ENCODE measurements at regions not wholly inside any gene's neighbourhood (a gene's known extent, or its start where the extent isn't known, plus 50 kb on each side); places are given as distances from the start of the nearest gene placed in this dataset.

- no peak overlapping the region for H3K4me2 ChIP-seq (ENCODE audit: low read length)
- no peak overlapping the region for H3K4me3 ChIP-seq (ENCODE audit: low read length)
- H3K9me3 ChIP-seq (ENCODE audit: insufficient read depth, low read length): no peaks in the 10 kb centered on the region
- no peak overlapping the region for H3K27ac ChIP-seq (ENCODE audit: low read length)
- H2AFZ ChIP-seq (ENCODE audit: low read depth, low read length): no peak overlapping the region
- no peaks in the 10 kb centered on the region for H3K79me2 ChIP-seq (ENCODE audit: low read length)
- H3K9ac ChIP-seq (ENCODE audit: low read length): no peak overlapping the region
- peaks cover 16% of the 10 kb centered on the region for H3K4me1 ChIP-seq (ENCODE audit: low read length)
- H3K36me3 ChIP-seq (replicated peaks; ENCODE audit: low read depth, low read length): no peaks in the 10 kb centered on the region
- TF ChIP-seq EZH2phosphoT487 (IDR thresholded peaks at IDR 0.05; ENCODE audit: low read depth): no peak
- no peak for TF ChIP-seq CTCF (IDR thresholded peaks at IDR 0.05; ENCODE audit: low read depth, low read length)
- H4K20me1 ChIP-seq (ENCODE audit: insufficient read depth, low read length): no peaks in the 10 kb centered on the region
- no peaks in the 10 kb centered on the region for H3K27me3 ChIP-seq (ENCODE audit: low read depth, low read length)
These were observed 769.4 kb upstream of the USP15 start for GRCh38 chr12:61490526-61491498.

- Histone ChIP-seq H3K27ac (ENCODE audit: low read length) (no peak overlapping the region), H3K4me2 (ENCODE audit: low read length) (no peak overlapping the region)
- no peak for TF ChIP-seq CTCF (IDR thresholded peaks at IDR 0.05; ENCODE audit: low read depth, low read length)
- TF ChIP-seq EZH2phosphoT487 (IDR thresholded peaks at IDR 0.05; ENCODE audit: low read depth): no peak
These were observed 758.0 kb upstream of the USP15 start for GRCh38 chr12:61502179-61502578.

GRCh38 chr12:61504396-61505080 lies 755.7 kb upstream of the USP15 start:
- no peaks in the 10 kb centered on the region for H3K4me1 ChIP-seq (ENCODE audit: low read length)
- H3K9me3 ChIP-seq (ENCODE audit: insufficient read depth, low read length): no peaks in the 10 kb centered on the region
- no peak overlapping the region for H3K4me2 ChIP-seq (ENCODE audit: low read length)
- no peak overlapping the region for H3K27ac ChIP-seq (ENCODE audit: low read length)
- no peak overlapping the region for H2AFZ ChIP-seq (ENCODE audit: low read depth, low read length)
- TF ChIP-seq CTCF (IDR thresholded peaks at IDR 0.05; ENCODE audit: low read depth, low read length) (no peak), EZH2phosphoT487 (IDR thresholded peaks at IDR 0.05; ENCODE audit: low read depth) (no peak)
- no peak overlapping the region for H3K4me3 ChIP-seq (ENCODE audit: low read length)
- H3K9ac ChIP-seq (ENCODE audit: low read length): no peak overlapping the region
- no peaks in the 10 kb centered on the region for H3K27me3 ChIP-seq (ENCODE audit: low read depth, low read length)
- H4K20me1 ChIP-seq (ENCODE audit: insufficient read depth, low read length): no peaks in the 10 kb centered on the region
- H3K36me3 ChIP-seq (replicated peaks; ENCODE audit: low read depth, low read length): no peaks in the 10 kb centered on the region
- H3K79me2 ChIP-seq (ENCODE audit: low read length): no peaks in the 10 kb centered on the region

More at GRCh38 chr12:61502179-61502578, 758.0 kb upstream of the USP15 start:
- H3K4me1 ChIP-seq (ENCODE audit: low read length): no peaks in the 10 kb centered on the region
- H3K36me3 ChIP-seq (replicated peaks; ENCODE audit: low read depth, low read length): no peaks in the 10 kb centered on the region
- no peak overlapping the region for H3K4me3 ChIP-seq (ENCODE audit: low read length)
- H3K27me3 ChIP-seq (ENCODE audit: low read depth, low read length): no peaks in the 10 kb centered on the region
- no peaks in the 10 kb centered on the region for H4K20me1 ChIP-seq (ENCODE audit: insufficient read depth, low read length)
- no peaks in the 10 kb centered on the region for H3K9me3 ChIP-seq (ENCODE audit: insufficient read depth, low read length)
- no peak overlapping the region for H3K9ac ChIP-seq (ENCODE audit: low read length)
- no peak overlapping the region for H2AFZ ChIP-seq (ENCODE audit: low read depth, low read length)
- H3K79me2 ChIP-seq (ENCODE audit: low read length): no peaks in the 10 kb centered on the region

- Histone ChIP-seq H3K4me3 (ENCODE audit: low read length) (no peak overlapping the region), H3K4me2 (ENCODE audit: low read length) (no peak overlapping the region), H3K9me3 (ENCODE audit: insufficient read depth, low read length) (no peaks in the 10 kb centered on the region), H2AFZ (ENCODE audit: low read depth, low read length) (no peak overlapping the region), H4K20me1 (ENCODE audit: insufficient read depth, low read length) (no peaks in the 10 kb centered on the region), H3K36me3 (replicated peaks; ENCODE audit: low read depth, low read length) (no peaks in the 10 kb centered on the region), H3K79me2 (ENCODE audit: low read length) (no peaks in the 10 kb centered on the region), H3K4me1 (ENCODE audit: low read length) (no peaks in the 10 kb centered on the region), H3K9ac (ENCODE audit: low read length) (no peak overlapping the region), H3K27ac (ENCODE audit: low read length) (no peak overlapping the region), H3K27me3 (ENCODE audit: low read depth, low read length) (no peaks in the 10 kb centered on the region)
- no peak for TF ChIP-seq CTCF (IDR thresholded peaks at IDR 0.05; ENCODE audit: low read depth, low read length)
- TF ChIP-seq EZH2phosphoT487 (IDR thresholded peaks at IDR 0.05; ENCODE audit: low read depth): no peak
These were observed 746.7 kb upstream of the USP15 start for GRCh38 chr12:61513499-61513898.

Measured in OCI-LY3 (cell line).